SK-N-MC (cell line): ENCODE measurements at regions not wholly inside any gene's neighbourhood (a gene's known extent, or its start where the extent isn't known, plus 50 kb on each side); places are given as distances from the start of the nearest gene placed in this dataset.

Source experiments
- EZH2 ChIP-seq: fragments of 200-600 bp; sonication (generic); IDR thresholded peaks from one replicate; pipeline ENCODE4 v1.6.1; 2017; ENCODE audit warnings: antibody characterized with exemption
- FOXP2 ChIP-seq: optimal IDR thresholded peaks from 2 replicates; pipeline ENCODE3; 2011; ENCODE audit warnings: mild to moderate bottlenecking, moderate library complexity; ENCODE audit not compliant: insufficient read depth; ENCODE audit errors: extremely low read length, control extremely low read depth
- POLR2AphosphoS5 ChIP-seq: IDR thresholded peaks from 2 replicates; pipeline ENCODE4 v1.6.1; 2012; ENCODE audit warnings: mild to moderate bottlenecking, low read depth, low read length, borderline replicate concordance

DNA sequence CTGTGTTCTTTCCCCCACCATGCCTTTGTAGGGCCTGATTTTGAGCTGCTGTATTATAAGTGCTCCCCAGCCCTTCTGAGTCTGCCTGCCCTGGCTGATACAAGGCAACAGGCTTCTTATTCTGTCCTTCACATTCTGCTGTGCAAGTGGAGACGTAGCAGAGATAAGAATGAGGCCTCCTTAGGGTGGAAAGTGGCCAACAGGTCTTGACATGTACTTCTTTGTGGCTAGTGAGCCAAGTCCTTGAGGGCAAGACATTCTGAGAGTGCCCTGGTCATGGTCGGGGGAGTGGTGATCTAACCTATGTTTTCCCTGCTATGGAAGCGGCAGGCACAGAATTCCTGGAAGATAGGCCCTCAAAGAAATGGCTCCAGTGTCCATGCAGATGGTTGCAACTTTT, 235.7 kb upstream of the CADM1 start:
- TF ChIP-seq POLR2AphosphoS5 (no peak), EZH2 (no peak), FOXP2 (no peak)
